Fibroblast of lung (primary cell): ENCODE measurements at regions not wholly inside any gene's neighbourhood (a gene's known extent, or its start where the extent isn't known, plus 50 kb on each side); places are given as distances from the start of the nearest gene placed in this dataset.

Experiments
- CTCF ChIP-seq, 2 donors: IDR thresholded peaks in 1 of 2; conservative IDR thresholded peaks in 1 of 2; 1 replicate in 1 of 2; 2 replicates in 1 of 2; pipeline ENCODE4 v1.5.1; 2011 to 2012; ENCODE audit warnings: low read length in 2 of 2, control low read depth in 1 of 2, inconsistent platforms in 1 of 2, low read depth in 1 of 2, mild to moderate bottlenecking in 1 of 2
- EZH2 ChIP-seq: IDR thresholded peaks from 2 replicates; pipeline ENCODE4 v1.5.1; 2012; ENCODE audit warnings: low read length, control low read depth, mild to moderate bottlenecking; ENCODE audit errors: missing control alignments

GRCh38 chr18:6628187-6628586 lies 101.3 kb upstream of the ARHGAP28 start:
- TF ChIP-seq CTCF (conservative IDR thresholded peaks at IDR 0.05 in 1 of 2, IDR thresholded peaks at IDR 0.05 in 1 of 2; ENCODE audit: low read depth in 1 of 2, low read length in 2 of 2) (no peak), EZH2 (no peak)
